HEK293T (cell line): ENCODE measurements at regions not wholly inside any gene's neighbourhood (a gene's known extent, or its start where the extent isn't known, plus 50 kb on each side); places are given as distances from the start of the nearest gene placed in this dataset.

Experiments used
- CTCF ChIA-PET: fragments of 350-600 bp; formaldehyde crosslinking; extraction: SDS; loops from one replicate; lab custom pipeline; 2021; ENCODE audit warnings: antibody characterized with exemption, inconsistent platforms; lab: Yijun Ruan, JAX
- POLR2A ChIA-PET: fragments of 350-600 bp; formaldehyde crosslinking; extraction: SDS; loops from one replicate; lab custom pipeline; 2020; ENCODE audit warnings: antibody characterized with exemption, inconsistent platforms; lab: Yijun Ruan, JAX
- DNase-seq: peaks from one replicate; pipeline ENCODE4 v3.0.0; 2012; ENCODE audit warnings: mixed read lengths; ENCODE audit errors: extremely low spot score
- ARNT ChIP-seq: fragments of 450-650 bp; IDR thresholded peaks from 2 replicates; pipeline ENCODE4 v1.6.1; 2017; ENCODE audit warnings: mild to moderate bottlenecking
- BHLHE40 ChIP-seq: fragments of 450-650 bp; IDR thresholded peaks from 2 replicates; pipeline ENCODE4 v1.6.1; 2016; ENCODE audit warnings: mild to moderate bottlenecking, moderate library complexity, borderline replicate concordance
- CTBP1 ChIP-seq: fragments of 450-650 bp; IDR thresholded peaks from 2 replicates; pipeline ENCODE4 v1.6.1; 2016; ENCODE audit warnings: borderline replicate concordance
- ELF4 ChIP-seq: fragments of 450-650 bp; IDR thresholded peaks from 2 replicates; pipeline ENCODE4 v1.6.1; 2017; ENCODE audit warnings: antibody characterized with exemption
- FOXA1 ChIP-seq: fragments of 450-650 bp; IDR thresholded peaks from 2 replicates; pipeline ENCODE4 v1.6.1; 2016; ENCODE audit warnings: mild to moderate bottlenecking
- FOXK2 ChIP-seq: fragments of 450-650 bp; IDR thresholded peaks from 2 replicates; pipeline ENCODE4 v1.6.1; 2016; ENCODE audit warnings: mild to moderate bottlenecking
- FOXM1 ChIP-seq: fragments of 450-650 bp; IDR thresholded peaks from 2 replicates; pipeline ENCODE4 v1.6.1; 2017; ENCODE audit warnings: mild to moderate bottlenecking, borderline replicate concordance
- HDGF ChIP-seq: fragments of 450-650 bp; IDR thresholded peaks from 2 replicates; pipeline ENCODE4 v1.6.1; 2017; ENCODE audit warnings: antibody characterized with exemption, borderline replicate concordance
- L3MBTL2 ChIP-seq: fragments of 450-650 bp; conservative IDR thresholded peaks from 2 replicates; pipeline ENCODE4 v1.6.1; 2016; ENCODE audit warnings: mild to moderate bottlenecking
- LEF1 ChIP-seq: fragments of 450-650 bp; IDR thresholded peaks from 2 replicates; pipeline ENCODE4 v1.6.1; 2017; ENCODE audit warnings: mild to moderate bottlenecking, borderline replicate concordance
- NFRKB ChIP-seq: fragments of 450-650 bp; IDR thresholded peaks from 2 replicates; pipeline ENCODE4 v1.6.1; 2016; ENCODE audit warnings: mild to moderate bottlenecking, moderate library complexity
- SP1 ChIP-seq: fragments of 450-650 bp; IDR thresholded peaks from 2 replicates; pipeline ENCODE4 v1.6.1; 2017
- SUZ12 ChIP-seq: fragments of 450-650 bp; IDR thresholded peaks from 2 replicates; pipeline ENCODE4 v1.6.1; 2016; ENCODE audit warnings: mild to moderate bottlenecking
- TARDBP ChIP-seq: fragments of 450-650 bp; IDR thresholded peaks from 2 replicates; pipeline ENCODE4 v1.6.1; 2016
- ZNF384 ChIP-seq: fragments of 450-650 bp; IDR thresholded peaks from 2 replicates; pipeline ENCODE4 v1.6.1; 2016
- TF ChIP-seq, protein P1 (sequence below): fragments of 450-650 bp; IDR thresholded peaks from 2 replicates; pipeline ENCODE4 v1.6.1; 2016

DNA sequence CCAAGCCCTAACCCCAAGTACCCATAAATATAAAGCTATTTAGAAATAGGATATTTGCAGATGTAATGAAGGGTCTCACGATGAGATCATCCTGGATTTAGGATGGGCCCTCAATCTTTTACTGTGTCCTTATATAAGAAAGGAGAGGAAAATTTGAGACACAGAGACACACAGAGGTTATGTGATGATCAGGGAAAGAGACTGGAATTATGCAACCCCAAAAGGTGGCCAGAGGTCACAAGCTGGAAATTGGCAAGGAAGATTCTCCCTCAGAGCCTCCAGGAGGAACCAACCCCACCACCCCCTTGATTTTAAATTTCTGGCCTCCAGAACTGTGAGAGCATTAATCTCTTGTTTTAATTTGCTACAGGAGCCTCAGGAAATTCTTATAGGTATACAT lies 334.9 kb upstream of the PRICKLE1 start:
- ChIA-PET POLR2A (no interaction called here), CTCF (interaction anchor here (0.8 kb wide), 1 partner anchor 442 kb away, joined by 3 read pairs; no protein-coding TSS in a partner anchor)
- DNase-seq = no peak
- TF ChIP-seq CTBP1 (no peak), ARNT (no peak), SP1 (no peak), FOXM1 (no peak), LEF1 (no peak), FOXK2 (no peak), SUZ12 (no peak), NFRKB (no peak), HDGF (no peak), L3MBTL2 (no peak), TARDBP (no peak), ZNF384 (no peak), BHLHE40 (no peak), FOXA1 (no peak)
- TF ChIP-seq, protein P1, sequence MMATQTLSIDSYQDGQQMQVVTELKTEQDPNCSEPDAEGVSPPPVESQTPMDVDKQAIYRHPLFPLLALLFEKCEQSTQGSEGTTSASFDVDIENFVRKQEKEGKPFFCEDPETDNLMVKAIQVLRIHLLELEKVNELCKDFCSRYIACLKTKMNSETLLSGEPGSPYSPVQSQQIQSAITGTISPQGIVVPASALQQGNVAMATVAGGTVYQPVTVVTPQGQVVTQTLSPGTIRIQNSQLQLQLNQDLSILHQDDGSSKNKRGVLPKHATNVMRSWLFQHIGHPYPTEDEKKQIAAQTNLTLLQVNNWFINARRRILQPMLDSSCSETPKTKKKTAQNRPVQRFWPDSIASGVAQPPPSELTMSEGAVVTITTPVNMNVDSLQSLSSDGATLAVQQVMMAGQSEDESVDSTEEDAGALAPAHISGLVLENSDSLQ = no peak

DNA sequence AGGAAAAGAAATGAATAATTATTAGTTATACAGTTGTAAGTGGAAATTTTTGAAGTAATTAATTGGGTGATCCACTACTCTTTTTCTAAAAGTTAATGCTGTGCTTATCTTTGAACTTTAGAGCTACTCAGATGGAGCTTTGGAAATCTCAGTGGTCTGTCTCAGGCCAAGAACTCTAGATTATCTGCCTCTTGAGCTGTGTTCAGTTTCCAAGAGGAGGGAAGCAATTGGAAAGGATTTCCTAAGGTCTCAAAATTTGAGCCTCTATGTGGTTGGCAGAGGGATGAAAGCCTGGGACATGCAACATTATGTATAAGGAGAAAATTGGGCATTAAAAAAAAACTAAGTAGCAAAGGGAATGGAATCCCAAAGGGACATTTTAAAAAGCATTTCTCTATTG lies 334.0 kb upstream of the PRICKLE1 start:
- ChIA-PET CTCF (no interaction called here), POLR2A (interaction anchor here (1.1 kb wide), 1 partner anchor 10 kb away, joined by 3 read pairs; no protein-coding TSS in a partner anchor)
- TF ChIP-seq LEF1 (no peak), FOXK2 (no peak), FOXA1 (no peak), CTBP1 (no peak), NFRKB (no peak), FOXM1 (no peak), ELF4 (no peak)
- DNase-seq = no peak

GRCh38 chr12:42923156-42923555 lies 333.6 kb upstream of the PRICKLE1 start:
- no peak for TF ChIP-seq CTBP1
- TF ChIP-seq SP1 = no peak
- no peak for TF ChIP-seq ZNF384
- no peak for TF ChIP-seq L3MBTL2
- TF ChIP-seq TARDBP = no peak
- no peak for TF ChIP-seq ELF4
- no peak for TF ChIP-seq FOXA1
- TF ChIP-seq FOXK2 = no peak
- TF ChIP-seq FOXM1 = no peak
- TF ChIP-seq BHLHE40 = no peak
- no peak for TF ChIP-seq ARNT
- no peak for TF ChIP-seq NFRKB
- ChIA-PET CTCF (no interaction called here), POLR2A (interaction anchor here (1.1 kb wide), 1 partner anchor 10 kb away, joined by 3 read pairs; no protein-coding TSS in a partner anchor)
- DNase-seq = no peak

GRCh38 chr12:42922505-42922850 lies 332.9 kb upstream of the PRICKLE1 start:
- POLR2A ChIA-PET = interaction anchor here (1.1 kb wide), 1 partner anchor 11 kb away, joined by 3 read pairs; no protein-coding TSS in a partner anchor
- DNase-seq = no peak
- CTCF ChIA-PET = no interaction called here
- TF ChIP-seq ZNF384 (no peak), TARDBP (no peak), HDGF (no peak), LEF1 (no peak), CTBP1 (no peak), FOXK2 (no peak), NFRKB (no peak), ELF4 (no peak), SP1 (no peak), BHLHE40 (no peak), ARNT (no peak), L3MBTL2 (no peak), FOXM1 (no peak), SUZ12 (no peak)
- TF ChIP-seq, protein P1 = no peak

GRCh38 chr12:42921741-42922504 lies 332.4 kb upstream of the PRICKLE1 start:
- ChIA-PET POLR2A (no interaction called here), CTCF (no interaction called here)
- DNase-seq = no peak
- TF ChIP-seq L3MBTL2 (no peak), FOXM1 (no peak), SUZ12 (no peak), SP1 (no peak), CTBP1 (no peak), ARNT (no peak), BHLHE40 (no peak), FOXK2 (no peak), NFRKB (no peak)
- TF ChIP-seq, protein P1 = no peak

GRCh38 chr12:42919691-42920090 lies 330.1 kb upstream of the PRICKLE1 start:
- ChIA-PET CTCF (interaction anchor here (0.7 kb wide), 1 partner anchor 9 kb away, joined by 3 read pairs; no protein-coding TSS in a partner anchor), POLR2A (no interaction called here)
- no peak for TF ChIP-seq FOXK2
- no peak for TF ChIP-seq NFRKB
- no peak for TF ChIP-seq FOXM1
- no peak for TF ChIP-seq HDGF
- no peak for TF ChIP-seq SP1
- TF ChIP-seq ZNF384 = no peak
- TF ChIP-seq ARNT = no peak
- TF ChIP-seq, protein P1 = no peak
- TF ChIP-seq L3MBTL2 = no peak
- TF ChIP-seq LEF1 = no peak
- no peak for TF ChIP-seq SUZ12
- DNase-seq = no peak
